GM18868 (cell line): ENCODE measurements at regions not wholly inside any gene's neighbourhood (a gene's known extent, or its start where the extent isn't known, plus 50 kb on each side); places are given as distances from the start of the nearest gene placed in this dataset.
"Not testable (repeated sequence)": the region's sequence is repeated elsewhere in the genome, so short reads cannot be mapped to it uniquely, and the experiment has no call there.

Experiments used
- ATAC-seq: cut with Tn5 transposase; IDR thresholded peaks from one replicate; pipeline ENCODE4 v1.9.1; 2021; ENCODE audit warnings: mild to moderate bottlenecking, moderate library complexity; ENCODE audit not compliant: unreplicated experiment

DNA sequence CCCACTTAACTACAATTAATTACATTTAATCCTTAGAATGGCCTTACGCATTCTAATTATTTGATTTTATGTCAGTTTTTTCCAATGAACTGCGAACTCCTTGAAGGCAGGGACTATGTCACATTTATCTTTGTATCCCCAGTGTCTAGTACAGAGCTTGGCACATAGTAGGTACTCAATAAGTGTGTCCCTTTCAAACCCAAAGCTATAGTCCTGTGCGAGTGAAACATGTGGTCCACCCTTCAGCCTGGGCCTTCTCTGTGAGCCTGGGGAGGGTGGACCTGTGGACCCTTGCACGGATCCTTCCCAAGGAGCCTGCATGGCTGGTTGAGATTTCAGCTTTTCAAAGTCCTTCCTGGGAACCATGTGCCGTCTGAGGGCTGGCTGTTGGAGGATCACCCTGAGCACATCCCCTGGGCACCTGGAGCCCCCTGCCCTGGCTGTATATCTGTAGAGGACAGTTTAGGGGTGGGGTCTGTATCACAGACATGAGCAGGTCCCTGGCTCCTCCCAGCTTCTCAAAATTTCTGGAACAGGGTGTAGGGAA is 103.1 kb downstream of the IER5 start:
- no peak for ATAC-seq

DNA sequence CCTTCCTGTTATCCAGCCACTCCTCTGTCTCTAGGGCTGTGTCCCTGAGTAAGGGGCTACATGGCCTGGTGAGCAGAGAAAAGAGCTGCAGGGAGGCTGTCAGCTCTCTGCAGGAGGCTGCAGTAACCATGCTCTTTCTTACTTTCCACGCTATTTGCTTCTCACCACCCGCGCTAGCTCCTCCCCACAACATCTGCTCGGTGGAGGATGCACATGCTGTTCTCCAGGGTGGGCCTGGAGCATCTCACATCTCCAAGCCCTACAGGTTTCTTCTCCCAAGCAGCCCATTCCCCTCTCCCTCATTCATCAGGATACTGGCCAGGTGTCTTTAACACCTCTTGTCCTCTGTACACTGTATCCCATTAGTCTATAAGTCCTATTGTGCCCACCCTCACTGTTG is 103.8 kb downstream of the IER5 start:
- no peak for ATAC-seq

DNA sequence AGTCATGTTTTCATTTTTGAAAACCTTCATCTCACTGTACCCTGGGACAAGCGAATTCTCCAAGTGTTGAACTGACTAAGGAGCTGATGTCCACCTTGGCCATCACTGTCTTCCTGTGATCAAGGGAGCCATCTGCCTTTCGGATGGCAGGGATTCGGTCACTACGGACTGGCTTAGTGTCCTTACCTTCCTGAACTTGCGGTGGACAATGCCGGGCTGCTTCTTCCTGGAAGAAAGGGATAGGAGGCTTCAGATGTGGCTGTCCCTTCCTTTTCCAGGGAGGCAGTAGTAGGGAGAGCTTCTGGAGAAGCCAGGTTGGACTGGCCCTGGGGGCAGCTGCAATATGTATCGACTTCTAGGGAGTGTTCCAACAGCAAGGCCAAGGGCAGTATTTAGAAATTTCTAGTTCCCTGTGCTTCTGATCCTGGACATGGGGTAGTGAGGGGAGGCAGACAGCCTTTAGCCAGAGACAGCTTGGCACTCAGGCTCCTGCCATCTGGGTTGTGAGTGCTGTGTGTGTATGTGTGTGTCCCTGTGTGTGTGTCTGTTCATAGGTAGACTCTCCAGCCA is 114.6 kb downstream of the IER5 start:
- ATAC-seq, result no peak

DNA sequence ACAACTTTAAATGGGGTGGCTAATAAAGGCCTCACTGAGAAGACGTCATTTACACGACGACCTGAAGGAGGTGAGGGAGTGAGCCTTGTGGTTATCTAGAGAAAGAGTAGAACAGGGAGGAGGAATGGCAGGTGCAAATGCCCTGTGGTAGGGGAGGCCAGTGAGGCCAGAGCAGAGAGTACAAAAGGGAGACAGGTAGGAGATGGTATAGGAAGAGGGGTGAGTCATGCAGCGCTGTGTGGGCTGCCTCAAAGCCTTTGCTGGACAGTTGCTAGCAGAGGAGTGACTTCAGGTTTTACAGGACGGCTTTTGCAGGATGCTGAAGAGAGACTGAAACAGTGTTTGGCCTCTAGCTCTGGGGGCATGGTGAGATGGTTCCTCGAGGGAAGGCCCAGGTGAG is 116.0 kb downstream of the IER5 start:
- no peak for ATAC-seq

GRCh38 chr1:181205901-181206300 is 117.4 kb downstream of the IER5 start:
- ATAC-seq, result no peak

DNA sequence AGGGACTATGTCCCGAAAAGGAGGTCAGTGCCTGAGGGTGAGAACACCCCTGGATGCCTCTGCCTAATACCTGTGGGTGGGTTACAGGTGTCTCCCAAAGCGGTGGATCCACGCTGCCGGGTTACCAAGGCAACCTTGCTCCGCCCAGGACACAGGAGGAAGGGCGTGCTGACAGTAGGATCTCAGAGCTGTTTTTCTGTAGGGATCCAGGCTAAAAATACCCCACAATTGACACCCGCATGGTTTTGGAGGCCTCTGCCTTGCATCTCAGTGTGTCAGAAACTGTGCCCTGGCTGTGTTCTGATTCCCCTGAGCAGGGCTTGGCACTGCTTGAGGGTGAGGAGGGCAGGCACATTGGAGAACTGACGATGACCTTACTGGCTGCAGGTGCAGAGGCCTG is 118.0 kb downstream of the IER5 start:
- no peak for ATAC-seq

- ATAC-seq, result no peak
Measured at GRCh38 chr1:181206979-181207790, 118.7 kb downstream of the IER5 start.

DNA sequence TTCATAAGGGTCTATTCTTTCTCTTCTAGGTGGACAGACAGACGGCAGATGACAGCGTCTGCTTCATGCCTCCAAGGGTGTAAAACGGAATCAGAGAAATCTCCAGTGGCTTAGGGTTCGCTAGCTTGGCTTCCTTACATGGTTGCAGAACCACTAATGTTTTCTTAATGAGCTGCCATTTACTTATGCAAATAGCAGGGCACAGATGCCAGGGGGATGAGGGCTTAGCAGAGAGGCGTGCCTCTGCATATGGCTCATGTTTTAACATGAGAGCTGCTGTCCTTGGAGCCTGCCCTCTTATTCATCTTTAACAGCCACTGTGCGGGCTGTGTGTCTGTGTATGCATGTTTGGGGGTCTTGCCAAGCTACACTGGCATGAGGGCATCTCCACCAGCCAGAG is 119.6 kb downstream of the IER5 start:
- ATAC-seq, result no peak

- no peak for ATAC-seq
Measured at GRCh38 chr1:181208967-181209366, 120.5 kb downstream of the IER5 start.

DNA sequence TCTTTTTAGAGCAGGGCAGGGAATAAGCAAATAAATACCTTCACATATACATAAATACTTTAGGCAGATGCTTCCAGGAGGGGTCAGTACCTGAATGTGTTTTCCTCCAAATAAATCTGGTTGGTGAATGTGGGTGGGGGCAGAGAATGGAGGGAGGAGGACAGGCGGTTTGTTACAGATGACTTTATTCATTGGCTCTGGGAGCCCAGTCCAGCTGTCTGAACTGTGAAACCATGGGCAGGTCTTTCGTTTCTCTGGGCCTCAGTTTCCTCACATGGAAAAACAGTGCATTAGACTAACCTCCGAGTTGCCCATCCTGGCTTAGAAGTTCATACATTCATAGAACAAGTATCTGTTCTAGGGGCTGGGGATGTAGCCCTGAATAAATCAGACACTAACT is 124.6 kb downstream of the IER5 start:
- no peak for ATAC-seq

GRCh38 chr1:181216591-181216994 is 128.1 kb downstream of the IER5 start:
- ATAC-seq, result no peak

GRCh38 chr1:181219938-181220337 is 131.4 kb downstream of the IER5 start:
- ATAC-seq, result no peak

DNA sequence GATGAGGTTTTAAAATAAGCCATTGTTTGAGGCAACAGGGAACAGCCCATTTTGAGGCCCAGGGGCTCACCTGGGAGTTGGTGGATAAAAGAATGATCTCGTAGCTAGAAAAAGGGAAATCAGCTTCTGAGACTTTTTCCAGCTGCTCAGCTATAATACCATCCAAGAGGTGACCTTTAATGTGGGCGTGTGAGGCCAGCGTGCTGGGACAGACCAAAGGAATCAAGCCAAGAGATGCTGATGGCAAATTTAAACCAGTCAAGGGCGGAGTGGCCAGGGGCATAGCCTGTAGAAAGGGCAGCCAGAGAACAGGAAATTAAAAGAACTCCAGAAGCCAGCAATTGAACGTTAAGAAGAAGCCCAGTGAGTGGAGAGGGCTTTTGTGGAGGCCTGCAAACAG is 132.6 kb downstream of the IER5 start:
- ATAC-seq, result no peak

- ATAC-seq, result no peak
Measured at GRCh38 chr1:181222972-181223505, 134.5 kb downstream of the IER5 start.

- not testable (repeated sequence) for ATAC-seq
Measured at GRCh38 chr1:181226728-181227127, 138.2 kb downstream of the IER5 start.

DNA sequence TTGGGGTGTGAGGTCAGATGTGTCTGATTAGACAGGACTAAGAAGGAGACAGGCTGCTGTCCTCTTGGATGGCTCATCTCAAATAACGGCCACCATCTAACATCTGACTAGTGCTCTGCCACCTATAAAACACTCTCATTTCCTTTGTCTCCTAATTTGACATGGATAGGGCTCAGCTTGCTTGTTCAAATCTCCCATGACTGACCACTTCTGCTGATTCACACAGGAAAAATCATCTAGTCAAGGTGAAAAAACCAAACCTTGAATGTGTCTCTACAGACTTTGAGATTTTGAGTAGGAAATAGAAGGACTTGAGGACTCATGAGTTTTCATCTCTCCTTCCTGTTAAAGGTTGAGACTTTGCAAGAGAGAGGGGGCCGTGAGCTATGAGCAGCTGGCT is 150.6 kb downstream of the IER5 start:
- ATAC-seq, result no peak

GRCh38 chr1:181246320-181246719 is 157.8 kb downstream of the IER5 start:
- not testable (repeated sequence) for ATAC-seq

- not testable (repeated sequence) for ATAC-seq
Measured at GRCh38 chr1:181248361-181248760, 159.9 kb downstream of the IER5 start.

DNA sequence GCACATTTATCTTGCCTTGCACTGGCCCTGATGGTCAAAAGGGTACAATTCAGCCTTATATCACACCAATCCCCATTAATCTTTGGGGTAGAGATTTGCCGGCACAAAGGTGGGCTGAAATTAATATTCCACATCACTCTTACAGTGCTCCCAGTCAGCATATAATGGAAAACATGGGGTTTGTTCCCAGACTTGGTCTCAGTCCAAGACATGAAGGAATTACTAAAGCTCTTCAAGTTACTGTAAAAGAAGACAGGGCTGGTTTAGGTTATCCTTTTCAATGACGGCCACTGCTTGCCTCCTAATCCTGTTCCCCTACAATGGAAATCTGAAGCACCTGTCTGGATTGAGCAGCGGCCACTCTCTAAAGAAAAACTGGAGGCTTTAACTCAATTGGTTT is 160.7 kb downstream of the IER5 start:
- no peak for ATAC-seq

- ATAC-seq, result no peak
Measured at GRCh38 chr1:181250038-181250437, 161.5 kb downstream of the IER5 start.

- no peak for ATAC-seq
Measured at GRCh38 chr1:181251001-181251712, 162.7 kb downstream of the IER5 start.

DNA sequence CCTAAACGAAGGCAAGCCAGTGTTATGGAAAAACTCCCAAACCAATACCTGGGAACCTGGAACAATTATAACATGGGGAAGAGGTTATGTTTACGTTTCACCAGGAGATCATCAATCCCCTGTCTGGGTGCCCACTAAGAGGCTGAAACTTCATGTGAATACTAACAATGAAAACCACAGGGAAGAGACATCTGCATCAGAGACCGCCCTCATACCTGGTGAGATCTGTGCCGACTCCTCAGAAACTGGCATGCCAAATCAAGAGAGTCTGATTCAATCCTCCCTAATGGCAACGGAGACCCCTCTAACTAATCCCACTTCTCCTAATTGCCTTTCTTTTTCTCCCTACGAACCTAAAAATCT is 163.2 kb downstream of the IER5 start:
- no peak for ATAC-seq
